ENCODE measurements at regions not wholly inside any gene's neighbourhood (a gene's known extent, or its start where the extent isn't known, plus 50 kb on each side); places are given as distances from the start of the nearest gene placed in this dataset.

GRCh38 chr9:89780959-89781358, 176.1 kb downstream of the GADD45G start:
- H3K36me3 ChIP-seq (replicated peaks; ENCODE audit: insufficient read depth, low read length) = no peaks in the 10 kb centered on the region
- no peak overlapping the region for H3K9ac ChIP-seq (ENCODE audit: low read length)
- DNase-seq = no peak
- H3K4me1 ChIP-seq (ENCODE audit: low read length) = no peaks in the 10 kb centered on the region
- no peaks in the 10 kb centered on the region for H3K9me3 ChIP-seq (replicated peaks; ENCODE audit: insufficient read depth, low read length)
- no peaks in the 10 kb centered on the region for H3K79me2 ChIP-seq (ENCODE audit: low read length)
- H3F3A ChIP-seq (ENCODE audit: insufficient read depth, low read length) = no peaks in the 10 kb centered on the region
- H4K20me1 ChIP-seq (ENCODE audit: insufficient read depth, low read length) = no peaks in the 10 kb centered on the region
- no peaks in the 10 kb centered on the region for H3K27me3 ChIP-seq (replicated peaks; ENCODE audit: insufficient read depth, low read length)
- no peak overlapping the region for H3K27ac ChIP-seq (ENCODE audit: low read length)
- TF ChIP-seq CTCF (IDR thresholded peaks at IDR 0.05; ENCODE audit: low read length) (no peak), EZH2phosphoT487 (IDR thresholded peaks at IDR 0.05; ENCODE audit: low read length) (no peak), EZH2 (optimal IDR thresholded peaks at IDR 0.05; ENCODE audit: low read depth, low read length) (no peak)
- H2AFZ ChIP-seq (ENCODE audit: low read length) = no peak overlapping the region
- H3K4me3 ChIP-seq (ENCODE audit: low read length) = no peak overlapping the region
- no peaks in the 10 kb centered on the region for H3K9me2 ChIP-seq (replicated peaks; ENCODE audit: insufficient read depth, low read length)
- H3K4me2 ChIP-seq (ENCODE audit: low read depth, low read length) = no peak overlapping the region

- Histone ChIP-seq H3K4me2 (ENCODE audit: low read depth, low read length) (no peak overlapping the region), H3K9me2 (replicated peaks; ENCODE audit: insufficient read depth, low read length) (no peaks in the 10 kb centered on the region), H3K9me3 (replicated peaks; ENCODE audit: insufficient read depth, low read length) (no peaks in the 10 kb centered on the region), H3K27ac (ENCODE audit: low read length) (no peak overlapping the region), H4K20me1 (ENCODE audit: insufficient read depth, low read length) (no peaks in the 10 kb centered on the region), H3K4me3 (ENCODE audit: low read length) (no peak overlapping the region), H3F3A (ENCODE audit: insufficient read depth, low read length) (no peaks in the 10 kb centered on the region), H2AFZ (ENCODE audit: low read length) (no peak overlapping the region), H3K9ac (ENCODE audit: low read length) (no peak overlapping the region), H3K36me3 (replicated peaks; ENCODE audit: insufficient read depth, low read length) (no peaks in the 10 kb centered on the region), H3K4me1 (ENCODE audit: low read length) (no peaks in the 10 kb centered on the region), H3K27me3 (replicated peaks; ENCODE audit: insufficient read depth, low read length) (no peaks in the 10 kb centered on the region), H3K79me2 (ENCODE audit: low read length) (no peaks in the 10 kb centered on the region)
- no peak for DNase-seq
- TF ChIP-seq EZH2 (optimal IDR thresholded peaks at IDR 0.05; ENCODE audit: low read depth, low read length) = no peak
- no peak for TF ChIP-seq CTCF (IDR thresholded peaks at IDR 0.05; ENCODE audit: low read length)
- TF ChIP-seq EZH2phosphoT487 (IDR thresholded peaks at IDR 0.05; ENCODE audit: low read length) = no peak
These were observed 177.2 kb downstream of the GADD45G start for GRCh38 chr9:89781838-89782540.

- no peak overlapping the region for H3K4me3 ChIP-seq (ENCODE audit: low read length)
- DNase-seq = no peak
- no peak for TF ChIP-seq EZH2phosphoT487 (IDR thresholded peaks at IDR 0.05; ENCODE audit: low read length)
- no peak for TF ChIP-seq EZH2 (optimal IDR thresholded peaks at IDR 0.05; ENCODE audit: low read depth, low read length)
- no peak for TF ChIP-seq CTCF (IDR thresholded peaks at IDR 0.05; ENCODE audit: low read length)
- H3K36me3 ChIP-seq (replicated peaks; ENCODE audit: insufficient read depth, low read length) = no peaks in the 10 kb centered on the region
- H4K20me1 ChIP-seq (ENCODE audit: insufficient read depth, low read length) = no peaks in the 10 kb centered on the region
- H3K27ac ChIP-seq (ENCODE audit: low read length) = no peak overlapping the region
- no peaks in the 10 kb centered on the region for H3K4me1 ChIP-seq (ENCODE audit: low read length)
- H3F3A ChIP-seq (ENCODE audit: insufficient read depth, low read length) = no peaks in the 10 kb centered on the region
- no peaks in the 10 kb centered on the region for H3K27me3 ChIP-seq (replicated peaks; ENCODE audit: insufficient read depth, low read length)
- no peak overlapping the region for H2AFZ ChIP-seq (ENCODE audit: low read length)
- no peak overlapping the region for H3K4me2 ChIP-seq (ENCODE audit: low read depth, low read length)
- H3K9me2 ChIP-seq (replicated peaks; ENCODE audit: insufficient read depth, low read length) = no peaks in the 10 kb centered on the region
- no peaks in the 10 kb centered on the region for H3K9me3 ChIP-seq (replicated peaks; ENCODE audit: insufficient read depth, low read length)
- no peak overlapping the region for H3K9ac ChIP-seq (ENCODE audit: low read length)
- H3K79me2 ChIP-seq (ENCODE audit: low read length) = no peaks in the 10 kb centered on the region
These were observed 181.8 kb downstream of the GADD45G start for GRCh38 chr9:89786655-89787054.
